ENCODE measurements at regions not wholly inside any gene's neighbourhood (a gene's known extent, or its start where the extent isn't known, plus 50 kb on each side); places are given as distances from the start of the nearest gene placed in this dataset.

DNA sequence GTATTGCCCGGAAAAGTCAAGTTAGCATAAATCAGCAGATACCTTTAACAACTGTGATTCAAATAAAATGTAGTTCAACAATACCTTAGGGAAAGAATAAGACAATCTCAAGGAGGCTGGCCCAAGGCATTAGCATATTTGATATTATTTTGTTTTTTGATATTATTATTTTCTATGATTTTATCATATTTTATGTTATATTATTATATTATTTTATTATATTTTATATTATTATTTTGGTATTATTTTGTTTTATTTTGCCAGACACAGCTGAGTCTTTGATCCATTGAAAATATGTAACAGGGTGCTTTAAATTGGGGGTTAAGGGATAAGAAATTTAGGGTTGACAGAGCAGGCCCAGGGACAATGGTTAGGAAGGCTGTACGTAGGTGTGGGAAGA is 607.9 kb upstream of the USP15 start:
- H3K27me3 ChIP-seq: no peaks in the 10 kb centered on the region
- no peak for DNase-seq (ENCODE audit: low read depth in 1 of 2, low spot score in 1 of 2)
- no peak overlapping the region for H3K27ac ChIP-seq
- H3K36me3 ChIP-seq: no peaks in the 10 kb centered on the region
- H3K4me3 ChIP-seq: no peak overlapping the region
- TF ChIP-seq CTCF (IDR thresholded peaks at IDR 0.05; ENCODE audit: low read depth, low read length): no peak
- no peaks in the 10 kb centered on the region for H3K9me3 ChIP-seq (ENCODE audit: low read depth)
- H3K4me1 ChIP-seq (ENCODE audit: low read depth): no peaks in the 10 kb centered on the region

GRCh38 chr12:61654698-61655097 is 605.5 kb upstream of the USP15 start:
- no peak for DNase-seq (ENCODE audit: low read depth in 1 of 2, low spot score in 1 of 2)
- H3K4me1 ChIP-seq (ENCODE audit: low read depth): no peaks in the 10 kb centered on the region
- no peaks in the 10 kb centered on the region for H3K36me3 ChIP-seq
- no peak for TF ChIP-seq CTCF (IDR thresholded peaks at IDR 0.05; ENCODE audit: low read depth, low read length)
- H3K9me3 ChIP-seq (ENCODE audit: low read depth): no peaks in the 10 kb centered on the region
- no peak overlapping the region for H3K4me3 ChIP-seq
- no peak overlapping the region for H3K27ac ChIP-seq
- no peaks in the 10 kb centered on the region for H3K27me3 ChIP-seq

DNA sequence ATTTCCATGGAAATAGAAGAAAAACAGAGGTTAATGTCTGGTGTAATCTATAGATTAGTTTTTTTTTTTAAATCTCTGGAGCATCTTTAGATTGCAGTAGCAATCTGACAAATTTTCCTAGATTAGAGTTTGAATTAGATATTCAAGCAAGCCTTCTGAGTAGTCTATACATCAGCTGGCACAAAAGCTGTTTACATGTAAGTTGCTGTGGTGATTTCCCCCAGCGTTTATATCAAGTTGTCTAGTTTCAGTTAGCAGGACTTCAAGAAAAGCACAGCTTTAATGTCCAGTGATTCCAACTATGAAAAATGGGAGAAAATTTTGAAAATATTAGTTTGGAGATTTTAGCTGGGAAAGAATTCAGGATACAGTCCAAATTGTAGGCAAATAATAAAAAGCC is 605.0 kb upstream of the USP15 start:
- TF ChIP-seq CTCF (IDR thresholded peaks at IDR 0.05; ENCODE audit: low read depth, low read length): no peak
- H3K4me1 ChIP-seq (ENCODE audit: low read depth): no peaks in the 10 kb centered on the region
- no peak overlapping the region for H3K4me3 ChIP-seq
- H3K36me3 ChIP-seq: no peaks in the 10 kb centered on the region
- H3K9me3 ChIP-seq (ENCODE audit: low read depth): no peaks in the 10 kb centered on the region
- no peak overlapping the region for H3K27ac ChIP-seq
- no peak for DNase-seq (ENCODE audit: low read depth in 1 of 2, low spot score in 1 of 2)
- H3K27me3 ChIP-seq: no peaks in the 10 kb centered on the region

- Histone ChIP-seq H3K27me3 (no peaks in the 10 kb centered on the region), H3K9me3 (ENCODE audit: low read depth) (no peaks in the 10 kb centered on the region), H3K27ac (no peak overlapping the region), H3K36me3 (no peaks in the 10 kb centered on the region), H3K4me1 (ENCODE audit: low read depth) (no peaks in the 10 kb centered on the region), H3K4me3 (no peak overlapping the region)
- no peak for DNase-seq (ENCODE audit: low read depth in 1 of 2, low spot score in 1 of 2)
- no peak for TF ChIP-seq CTCF (IDR thresholded peaks at IDR 0.05; ENCODE audit: low read depth, low read length)
These were observed 592.5 kb upstream of the USP15 start for GRCh38 chr12:61667676-61668075.

- Histone ChIP-seq H3K27me3 (no peaks in the 10 kb centered on the region), H3K9me3 (ENCODE audit: low read depth) (no peaks in the 10 kb centered on the region), H3K4me1 (ENCODE audit: low read depth) (no peaks in the 10 kb centered on the region), H3K36me3 (no peaks in the 10 kb centered on the region), H3K4me3 (no peak overlapping the region), H3K27ac (no peak overlapping the region)
- no peak for DNase-seq (ENCODE audit: low read depth in 1 of 2, low spot score in 1 of 2)
- TF ChIP-seq CTCF (IDR thresholded peaks at IDR 0.05; ENCODE audit: low read depth, low read length): no peak
These were observed 583.7 kb upstream of the USP15 start for GRCh38 chr12:61676520-61676919.

GRCh38 chr12:61687407-61687806 is 572.8 kb upstream of the USP15 start:
- H3K27me3 ChIP-seq: no peaks in the 10 kb centered on the region
- H3K36me3 ChIP-seq: no peaks in the 10 kb centered on the region
- H3K4me1 ChIP-seq (ENCODE audit: low read depth): no peaks in the 10 kb centered on the region
- no peak overlapping the region for H3K27ac ChIP-seq
- DNase-seq (ENCODE audit: low read depth in 1 of 2, low spot score in 1 of 2): no peak
- H3K9me3 ChIP-seq (ENCODE audit: low read depth): no peaks in the 10 kb centered on the region
- TF ChIP-seq CTCF (IDR thresholded peaks at IDR 0.05; ENCODE audit: low read depth, low read length): no peak
- H3K4me3 ChIP-seq: no peak overlapping the region
